Neural cell (in vitro differentiated cells): ENCODE measurements at regions not wholly inside any gene's neighbourhood (a gene's known extent, or its start where the extent isn't known, plus 50 kb on each side); places are given as distances from the start of the nearest gene placed in this dataset.

Experiments used
- H2AFZ ChIP-seq: fragments of 200-600, 300-800 bp; sonication (generic), shearing (Covaris generic); 2 replicates; pipeline ENCODE4 v1.6.0; 2014; ENCODE audit warnings: low read depth, mild to moderate bottlenecking, antibody characterized with exemption, low read length, moderate library complexity
- H3F3A ChIP-seq: fragments of 200-600 bp; shearing (Covaris generic); 2 replicates; pipeline ENCODE4 v1.6.1; 2016; ENCODE audit warnings: mild to moderate bottlenecking, moderate library complexity, mixed read lengths, antibody characterized with exemption, low read length; ENCODE audit not compliant: insufficient read depth, poor library complexity, severe bottlenecking
- H3K27ac ChIP-seq: fragments of 200-600, 300-800 bp; sonication (generic), shearing (Covaris generic); 2 replicates; pipeline ENCODE4 v1.5.1; 2014; ENCODE audit warnings: mild to moderate bottlenecking, low read length, moderate library complexity
- H3K27me3 ChIP-seq: fragments of 300-800, 200-600 bp; sonication (generic), shearing (Covaris generic); 2 replicates; pipeline ENCODE4 v1.6.0; 2014; ENCODE audit warnings: mild to moderate bottlenecking, low read depth, low read length, moderate library complexity; ENCODE audit not compliant: insufficient read depth
- H3K36me3 ChIP-seq: fragments of 300-800, 200-600 bp; sonication (generic), shearing (Covaris generic); 2 replicates; pipeline ENCODE4 v1.5.1; 2014; ENCODE audit warnings: mild to moderate bottlenecking, antibody characterized with exemption, low read length, moderate library complexity; ENCODE audit not compliant: insufficient read depth
- H3K4me2 ChIP-seq: fragments of 300-800, 200-600 bp; sonication (generic), shearing (Covaris generic); 2 replicates; pipeline ENCODE4 v1.6.0; 2014; ENCODE audit warnings: mild to moderate bottlenecking, low read length
- H3K4me3 ChIP-seq: fragments of 300-800, 200-600 bp; sonication (generic), shearing (Covaris generic); 2 replicates; pipeline ENCODE4 v1.5.1; 2014; ENCODE audit warnings: mild to moderate bottlenecking, low read length, moderate library complexity
- H3K79me2 ChIP-seq: fragments of 200-600 bp; shearing (Covaris generic); replicated peaks from 2 replicates; pipeline ENCODE4 v1.6.0; 2014; ENCODE audit warnings: mild to moderate bottlenecking, low read length, moderate library complexity; ENCODE audit not compliant: insufficient read depth
- H3K9ac ChIP-seq: fragments of 300-800, 200-600 bp; sonication (generic), shearing (Covaris generic); 2 replicates; pipeline ENCODE4 v1.6.1; 2016; ENCODE audit warnings: mild to moderate bottlenecking, low read length, mixed read lengths
- H3K9me2 ChIP-seq: fragments of 200-600 bp; shearing (Covaris generic); 2 replicates; pipeline ENCODE4 v1.6.1; 2016; ENCODE audit warnings: mild to moderate bottlenecking, low read length, mixed read lengths; ENCODE audit not compliant: insufficient read depth
- H3K9me3 ChIP-seq: fragments of 200-600, 300-800 bp; sonication (generic), shearing (Covaris generic); 2 replicates; pipeline ENCODE4 v1.6.1; 2016; ENCODE audit warnings: mild to moderate bottlenecking, mixed run types, low read length, moderate library complexity, mixed read lengths
- H4K20me1 ChIP-seq: fragments of 200-600 bp; shearing (Covaris generic); 2 replicates; pipeline ENCODE4 v1.6.1; 2016; ENCODE audit warnings: mild to moderate bottlenecking, mixed run types; ENCODE audit not compliant: insufficient read depth
- CTCF ChIP-seq: fragments of 450-650 bp; IDR thresholded peaks from 2 replicates; pipeline ENCODE4 v1.5.1; 2014; ENCODE audit warnings: antibody characterized with exemption, mild to moderate bottlenecking, moderate library complexity; ENCODE audit not compliant: poor library complexity, severe bottlenecking
- EP300 ChIP-seq: fragments of 450-650 bp; conservative IDR thresholded peaks from 2 replicates; pipeline ENCODE4 v1.6.1; 2014; ENCODE audit warnings: antibody characterized with exemption, mild to moderate bottlenecking, moderate library complexity; ENCODE audit not compliant: poor library complexity, severe bottlenecking
- EZH2 ChIP-seq: fragments of 200-600, 300-800 bp; shearing (Covaris generic), sonication (generic); IDR thresholded peaks from 2 replicates; pipeline ENCODE4 v1.6.1; 2014; ENCODE audit warnings: antibody characterized with exemption, low read length, borderline replicate concordance, mild to moderate bottlenecking; ENCODE audit not compliant: insufficient read depth, poor library complexity, severe bottlenecking
- MXI1 ChIP-seq: fragments of 450-650 bp; conservative IDR thresholded peaks from 2 replicates; pipeline ENCODE4 v1.6.1; 2014; ENCODE audit warnings: antibody characterized with exemption, mild to moderate bottlenecking; ENCODE audit not compliant: poor library complexity, severe bottlenecking
- POLR2AphosphoS5 ChIP-seq: IDR thresholded peaks from 2 replicates; pipeline ENCODE4 v1.6.1; 2012
- RAD21 ChIP-seq: fragments of 450-650 bp; conservative IDR thresholded peaks from 2 replicates; pipeline ENCODE4 v1.6.1; 2014; ENCODE audit warnings: antibody characterized with exemption, mild to moderate bottlenecking, moderate library complexity
- REST ChIP-seq: IDR thresholded peaks from 2 replicates; pipeline ENCODE4 v1.6.1; 2012; ENCODE audit warnings: borderline replicate concordance
- SMC3 ChIP-seq: fragments of 450-650 bp; conservative IDR thresholded peaks from 2 replicates; pipeline ENCODE4 v1.6.1; 2014; ENCODE audit warnings: antibody characterized with exemption, mild to moderate bottlenecking, moderate library complexity; ENCODE audit not compliant: poor library complexity
- TAF1 ChIP-seq: IDR thresholded peaks from 2 replicates; pipeline ENCODE4 v1.6.1; 2012; ENCODE audit warnings: low read depth

GRCh38 chr2:138333677-138334076 lies 167.9 kb upstream of the SPOPL start:
- H2AFZ ChIP-seq = no peak overlapping the region
- H3K79me2 ChIP-seq = no peaks in the 10 kb centered on the region
- TF ChIP-seq EZH2 (no peak), REST (no peak), TAF1 (no peak)
- H3K27me3 ChIP-seq = no peaks in the 10 kb centered on the region
- H3K36me3 ChIP-seq = no peaks in the 10 kb centered on the region
- H3K9me2 ChIP-seq = no peaks in the 10 kb centered on the region
- no peak overlapping the region for H3K27ac ChIP-seq
- no peak overlapping the region for H3K4me2 ChIP-seq
- H4K20me1 ChIP-seq = no peaks in the 10 kb centered on the region
- no peak overlapping the region for H3K4me3 ChIP-seq
- no peak overlapping the region for H3K9ac ChIP-seq
- no peaks in the 10 kb centered on the region for H3F3A ChIP-seq
- H3K9me3 ChIP-seq = no peaks in the 10 kb centered on the region

GRCh38 chr2:138334323-138334722 lies 167.2 kb upstream of the SPOPL start:
- TF ChIP-seq CTCF = no peak
- TF ChIP-seq REST = no peak
- TF ChIP-seq MXI1 = no peak
- TF ChIP-seq EP300 = no peak
- no peak for TF ChIP-seq EZH2
- no peak for TF ChIP-seq TAF1
- no peak for TF ChIP-seq POLR2AphosphoS5
- TF ChIP-seq SMC3 = no peak
- TF ChIP-seq RAD21 = no peak
- Histone ChIP-seq H3K27ac (no peak overlapping the region), H3K9me2 (no peaks in the 10 kb centered on the region), H3K36me3 (no peaks in the 10 kb centered on the region), H4K20me1 (no peaks in the 10 kb centered on the region), H3K9me3 (no peaks in the 10 kb centered on the region), H3F3A (no peaks in the 10 kb centered on the region), H3K4me2 (no peak overlapping the region), H3K27me3 (no peaks in the 10 kb centered on the region), H3K79me2 (no peaks in the 10 kb centered on the region), H3K9ac (no peak overlapping the region), H3K4me3 (no peak overlapping the region), H2AFZ (no peak overlapping the region)
